Nephron progenitor cell (in vitro differentiated cells): ENCODE measurements at regions not wholly inside any gene's neighbourhood (a gene's known extent, or its start where the extent isn't known, plus 50 kb on each side); places are given as distances from the start of the nearest gene placed in this dataset.

Source experiments
- DNase-seq: peaks from one replicate; pipeline ENCODE4 v3.0.0; 2021
- H3K27ac Mint-ChIP-seq: 2 replicates; pipeline ENCODE4 v1.8.0; 2021; ENCODE audit warnings: mild to moderate bottlenecking, moderate library complexity, mixed read lengths
- H3K27me3 Mint-ChIP-seq: 2 replicates; pipeline ENCODE4 v1.8.0; 2021; ENCODE audit warnings: mild to moderate bottlenecking, low read depth, mixed read lengths; ENCODE audit not compliant: poor library complexity
- H3K36me3 Mint-ChIP-seq: 2 replicates; pipeline ENCODE4 v1.8.0; 2021; ENCODE audit warnings: low read depth, mixed read lengths
- H3K4me1 Mint-ChIP-seq: 2 replicates; pipeline ENCODE4 v1.8.0; 2021; ENCODE audit warnings: mixed read lengths
- H3K4me3 Mint-ChIP-seq: 2 replicates; pipeline ENCODE4 v1.8.0; 2021; ENCODE audit warnings: mild to moderate bottlenecking, moderate library complexity, mixed read lengths
- H3K9me3 Mint-ChIP-seq: 2 replicates; pipeline ENCODE4 v1.8.0; 2021; ENCODE audit warnings: mild to moderate bottlenecking, moderate library complexity, mixed read lengths
- CTCF ChIP-seq: fragments of 200-600 bp; sonication (generic); IDR thresholded peaks from 2 replicates; pipeline ENCODE4 v1.5.0; 2021; ENCODE audit warnings: antibody characterized with exemption

- Mint-ChIP-seq H3K27me3 (peaks cover 94% of the 10 kb centered on the region), H3K4me1 (no peaks in the 10 kb centered on the region), H3K4me3 (no peak overlapping the region), H3K36me3 (no peaks in the 10 kb centered on the region), H3K9me3 (peaks cover 12% of the 10 kb centered on the region), H3K27ac (no peak overlapping the region)
- DNase-seq, result no peak
- no peak for TF ChIP-seq CTCF
Observed at GRCh38 chr22:22359465-22359864, 114.9 kb downstream of the VPREB1 start.

GRCh38 chr22:22360014-22360413 is 115.4 kb downstream of the VPREB1 start:
- peaks cover 94% of the 10 kb centered on the region for H3K27me3 Mint-ChIP-seq
- H3K27ac Mint-ChIP-seq, result no peak overlapping the region
- no peak for DNase-seq
- H3K9me3 Mint-ChIP-seq, result peaks cover 12% of the 10 kb centered on the region
- no peak overlapping the region for H3K4me3 Mint-ChIP-seq
- no peak for TF ChIP-seq CTCF
- no peaks in the 10 kb centered on the region for H3K36me3 Mint-ChIP-seq
- no peaks in the 10 kb centered on the region for H3K4me1 Mint-ChIP-seq

- H3K36me3 Mint-ChIP-seq, result no peaks in the 10 kb centered on the region
- peaks cover 94% of the 10 kb centered on the region for H3K27me3 Mint-ChIP-seq
Observed at GRCh38 chr22:22362311-22362710, 117.7 kb downstream of the VPREB1 start.

GRCh38 chr22:22362936-22363335 is 118.3 kb downstream of the VPREB1 start:
- TF ChIP-seq CTCF, result no peak
- peaks cover 97% of the 10 kb centered on the region for H3K27me3 Mint-ChIP-seq
- H3K4me3 Mint-ChIP-seq, result no peak overlapping the region
- DNase-seq, result no peak
- H3K9me3 Mint-ChIP-seq, result peaks cover 12% of the 10 kb centered on the region
- H3K36me3 Mint-ChIP-seq, result no peaks in the 10 kb centered on the region
- no peak overlapping the region for H3K27ac Mint-ChIP-seq
- no peaks in the 10 kb centered on the region for H3K4me1 Mint-ChIP-seq

More at GRCh38 chr22:22362311-22362710, 117.7 kb downstream of the VPREB1 start:
- Mint-ChIP-seq H3K4me1 (no peaks in the 10 kb centered on the region), H3K27ac (no peak overlapping the region), H3K9me3 (peaks cover 12% of the 10 kb centered on the region), H3K4me3 (no peak overlapping the region)
- no peak for TF ChIP-seq CTCF
- DNase-seq, result no peak

- Mint-ChIP-seq H3K27me3 (peaks cover 100% of the 10 kb centered on the region), H3K27ac (no peak overlapping the region), H3K36me3 (no peaks in the 10 kb centered on the region), H3K9me3 (peaks cover 12% of the 10 kb centered on the region), H3K4me3 (no peak overlapping the region), H3K4me1 (peaks cover 4% of the 10 kb centered on the region)
- TF ChIP-seq CTCF, result no peak
- no peak for DNase-seq
Observed at GRCh38 chr22:22364207-22364606, 119.6 kb downstream of the VPREB1 start.

- no peaks in the 10 kb centered on the region for H3K36me3 Mint-ChIP-seq
- peaks cover 21% of the 10 kb centered on the region for H3K4me1 Mint-ChIP-seq
- H3K4me3 Mint-ChIP-seq, result no peak overlapping the region
- H3K9me3 Mint-ChIP-seq, result no peaks in the 10 kb centered on the region
- H3K27ac Mint-ChIP-seq, result no peak overlapping the region
- H3K27me3 Mint-ChIP-seq, result peaks cover 98% of the 10 kb centered on the region
- DNase-seq, result no peak
- no peak for TF ChIP-seq CTCF
Observed at GRCh38 chr22:22366537-22366936, 122.0 kb downstream of the VPREB1 start.
